HepG2 (cell line): ENCODE measurements at regions not wholly inside any gene's neighbourhood (a gene's known extent, or its start where the extent isn't known, plus 50 kb on each side); places are given as distances from the start of the nearest gene placed in this dataset.

Experiments
- ATAC-seq: fragments of 200-7000 bp; cut with Tn5 transposase; 3 replicates; pipeline ENCODE4 v1.9.1; 2020; ENCODE audit warnings: mild to moderate bottlenecking, moderate library complexity
- BruUV-seq: library from RNA; stranded (reverse); fragments of 400-500 nt; replicated peaks from 2 replicates; lab custom pipeline; 2021; lab: Mats Ljungman, UMichigan
- CTCF ChIA-PET: fragments of 300-600 bp; formaldehyde crosslinking; extraction: SDS; loops from one replicate; lab custom pipeline; 2021; ENCODE audit warnings: low total read pairs, inconsistent platforms, low intra/inter-chr PET ratio; lab: Yijun Ruan, JAX
- POLR2A ChIA-PET: fragments of 350-600 bp; sonication (Branson Sonifier 250); formaldehyde crosslinking; loops from one replicate; lab custom pipeline; 2020; ENCODE audit warnings: antibody characterized with exemption, inconsistent platforms; lab: Yijun Ruan, JAX
- DNase-seq: peaks from one replicate; pipeline ENCODE4 v3.0.0-alpha.2; 2015; ENCODE audit warnings: low spot score
- FAIRE-seq: peaks from 3 replicates; lab custom pipeline; 2011; peaks lifted over from hg19 to GRCh38; lab: Jason Lieb, UNC
- H2AFZ ChIP-seq: one replicate; pipeline ENCODE4 v1.6.1; 2011; ENCODE audit warnings: low read length, inconsistent platforms
- H3K27ac ChIP-seq: fragments of 300-600 bp; 3 replicates; pipeline ENCODE4 v1.8.0; 2011; ENCODE audit warnings: mixed run types, mild to moderate bottlenecking, mixed read lengths, low read length, inconsistent platforms; ENCODE audit not compliant: insufficient read depth; ENCODE audit errors: extremely low read length
- H3K27me3 ChIP-seq, 2 experiments: fragments of 200-600 bp in 1 of 2; 2 replicates in 1 of 2; 3 replicates in 1 of 2; pipeline versions ENCODE4 v1.6.0 to v1.8.0; 2011; ENCODE audit warnings: low read length in 2 of 2, mild to moderate bottlenecking in 2 of 2, moderate library complexity in 2 of 2, inconsistent platforms in 1 of 2; ENCODE audit not compliant: insufficient read depth in 2 of 2, control insufficient read depth in 1 of 2
- H3K36me3 ChIP-seq, 2 experiments: fragments of 200-600 bp in 1 of 2; replicated peaks in 1 of 2; 2 replicates in 1 of 2; 3 replicates in 1 of 2; pipeline versions ENCODE4 v1.5.1 to v1.8.0; 2011; ENCODE audit warnings: low read length in 2 of 2, inconsistent platforms in 1 of 2; ENCODE audit not compliant: insufficient read depth in 2 of 2, control insufficient read depth in 1 of 2
- H3K4me1 ChIP-seq: 2 replicates; pipeline ENCODE4 v1.5.1; 2012; ENCODE audit warnings: low read length, inconsistent platforms; ENCODE audit not compliant: insufficient read depth
- H3K4me2 ChIP-seq: 2 replicates; pipeline ENCODE4 v1.6.0; 2011; ENCODE audit warnings: low read depth, low read length, inconsistent platforms
- H3K4me3 ChIP-seq, 3 experiments: fragments of 200-600 bp in 1 of 3; sonication (generic), shearing (Covaris generic) in 1 of 3; replicated peaks in 1 of 3; 2 replicates each; pipeline ENCODE4 v1.5.1; 2011 to 2016; ENCODE audit warnings: low read length in 3 of 3, inconsistent platforms in 2 of 3, low read depth in 2 of 3, mild to moderate bottlenecking in 2 of 3, control low read depth in 1 of 3, mixed read lengths in 1 of 3; ENCODE audit not compliant: insufficient read depth in 1 of 3
- H3K79me2 ChIP-seq: one replicate; pipeline ENCODE4 v1.6.1; 2011; ENCODE audit warnings: low read length, inconsistent platforms; ENCODE audit not compliant: insufficient read depth
- H3K9ac ChIP-seq: 2 replicates; pipeline ENCODE4 v1.6.0; 2011; ENCODE audit warnings: mild to moderate bottlenecking, low read depth, low read length, inconsistent platforms; ENCODE audit not compliant: insufficient read depth
- H3K9me3 ChIP-seq: 2 replicates; pipeline ENCODE4 v1.5.1; 2012; ENCODE audit warnings: mild to moderate bottlenecking, low read length
- H4K20me1 ChIP-seq: 2 replicates; pipeline ENCODE4 v1.6.0; 2011; ENCODE audit warnings: inconsistent platforms, mild to moderate bottlenecking, low read length, moderate library complexity; ENCODE audit not compliant: insufficient read depth
- SALL2 ChIP-seq: sonication (generic); formaldehyde crosslinking; IDR thresholded peaks from 2 replicates; pipeline ENCODE4 v1.8.1; 2023; ENCODE audit warnings: mild to moderate bottlenecking, missing genetic modification reagents, inconsistent platforms
- SIX1 ChIP-seq: sonication (generic); formaldehyde crosslinking; IDR thresholded peaks from 2 replicates; pipeline ENCODE4 v1.4.0; 2020; ENCODE audit warnings: missing genetic modification reagents, borderline replicate concordance
- STAT5B ChIP-seq: sonication (generic); formaldehyde crosslinking; IDR thresholded peaks from 2 replicates; pipeline ENCODE4 v1.4.0; 2020; ENCODE audit warnings: missing genetic modification reagents
- TP53 ChIP-seq: sonication (generic); formaldehyde crosslinking; conservative IDR thresholded peaks from 2 replicates; pipeline ENCODE4 v1.4.0; 2020; ENCODE audit warnings: missing genetic modification reagents
- ZNF562 ChIP-seq: sonication (generic); formaldehyde crosslinking; IDR thresholded peaks from 2 replicates; pipeline ENCODE4 v1.8.0; 2022; ENCODE audit warnings: missing genetic modification reagents, borderline replicate concordance
- ZNF746 ChIP-seq: sonication (generic); formaldehyde crosslinking; IDR thresholded peaks from 2 replicates; pipeline ENCODE4 v1.8.0; 2022; ENCODE audit warnings: mild to moderate bottlenecking, missing genetic modification reagents
- WGBS: methylation state at CpG from one replicate; pipeline ENCODE4 v1.1.6; 2017; ENCODE audit warnings: low lambda C conversion rate; 5-methylcytosine and 5-hydroxymethylcytosine counted together
- in situ Hi-C: cut with HindIII; loops from 2 replicates; pipeline ENCODE4 v1.10.0; 2017; ENCODE audit warnings: low pct_unique_long_range_greater_than_20kb; ENCODE audit not compliant: extremely low pct_ligation_motif_present
- intact Hi-C: fragments of 100-400 bp; cut with micrococcal nuclease; formaldehyde crosslinking; loops from one replicate; pipeline ENCODE4 v1.10.0; 2022; ENCODE audit not compliant: unreplicated experiment
- TF ChIP-seq, protein P1 (sequence below): sonication (generic); formaldehyde crosslinking; IDR thresholded peaks from 2 replicates; pipeline ENCODE4 v1.4.0; 2020; ENCODE audit warnings: mild to moderate bottlenecking, missing genetic modification reagents
- TF ChIP-seq, protein P2 (sequence below): sonication (generic); formaldehyde crosslinking; IDR thresholded peaks from 2 replicates; pipeline ENCODE4 v1.8.1; 2023; ENCODE audit warnings: mild to moderate bottlenecking, missing genetic modification reagents, borderline replicate concordance

DNA sequence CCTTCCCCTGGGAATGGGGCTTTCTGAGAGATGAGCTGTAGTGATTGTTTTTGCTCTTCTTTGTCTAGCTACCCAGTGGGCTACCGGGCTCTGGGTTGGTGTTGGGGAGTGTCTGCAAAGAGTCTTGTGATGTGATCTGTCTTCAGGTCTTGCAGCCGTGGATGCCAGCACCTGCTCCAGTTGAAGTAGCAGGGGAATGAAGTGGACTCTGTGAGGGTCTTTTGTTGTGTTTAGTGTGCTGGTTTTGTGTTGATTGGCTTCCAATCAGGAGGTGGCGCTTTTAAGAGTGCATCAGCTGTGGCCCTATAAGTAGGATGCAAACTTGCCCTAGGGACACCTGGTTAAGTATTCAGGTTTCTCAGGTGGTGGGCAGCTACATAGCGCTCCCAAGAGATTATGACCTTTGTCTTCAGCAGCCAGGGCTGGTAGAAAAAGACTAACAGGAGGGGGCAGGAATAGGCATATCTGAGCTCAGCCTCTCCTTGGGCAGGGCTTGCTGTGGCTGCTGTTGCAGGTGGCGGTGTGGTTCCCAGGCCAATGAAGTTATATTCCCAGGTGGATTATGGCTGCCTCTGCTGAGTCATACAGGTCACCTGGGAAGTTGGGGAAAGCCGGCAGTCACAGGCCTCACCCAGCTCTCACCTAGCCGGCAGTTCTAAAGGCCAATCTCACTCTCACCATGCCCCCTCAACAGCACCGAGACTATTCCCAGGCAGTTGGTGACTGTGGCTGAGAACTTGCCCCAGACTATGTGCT is 315.7 kb upstream of the C11orf87 start:
- H2AFZ ChIP-seq = no peak overlapping the region
- H3K79me2 ChIP-seq = no peaks in the 10 kb centered on the region
- FAIRE-seq (no peak), DNase-seq (no peak), ATAC-seq (no peak)
- TF ChIP-seq STAT5B (CRISPR knock-in tag) = no peak
- TF ChIP-seq, protein P1, sequence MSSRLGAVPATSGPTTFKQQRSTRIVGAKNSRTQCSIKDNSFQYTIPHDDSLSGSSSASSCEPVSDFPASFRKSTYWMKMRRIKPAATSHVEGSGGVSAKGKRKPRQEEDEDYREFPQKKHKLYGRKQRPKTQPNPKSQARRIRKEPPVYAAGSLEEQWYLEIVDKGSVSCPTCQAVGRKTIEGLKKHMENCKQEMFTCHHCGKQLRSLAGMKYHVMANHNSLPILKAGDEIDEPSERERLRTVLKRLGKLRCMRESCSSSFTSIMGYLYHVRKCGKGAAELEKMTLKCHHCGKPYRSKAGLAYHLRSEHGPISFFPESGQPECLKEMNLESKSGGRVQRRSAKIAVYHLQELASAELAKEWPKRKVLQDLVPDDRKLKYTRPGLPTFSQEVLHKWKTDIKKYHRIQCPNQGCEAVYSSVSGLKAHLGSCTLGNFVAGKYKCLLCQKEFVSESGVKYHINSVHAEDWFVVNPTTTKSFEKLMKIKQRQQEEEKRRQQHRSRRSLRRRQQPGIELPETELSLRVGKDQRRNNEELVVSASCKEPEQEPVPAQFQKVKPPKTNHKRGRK (CRISPR knock-in tag) = no peak
- no peak for TF ChIP-seq TP53 (CRISPR knock-in tag)
- TF ChIP-seq SALL2 = no peak
- TF ChIP-seq ZNF562 = no peak
- no peak for TF ChIP-seq ZNF746 (CRISPR knock-in tag)
- TF ChIP-seq SIX1 (CRISPR knock-in tag) = no peak
- TF ChIP-seq, protein P2, sequence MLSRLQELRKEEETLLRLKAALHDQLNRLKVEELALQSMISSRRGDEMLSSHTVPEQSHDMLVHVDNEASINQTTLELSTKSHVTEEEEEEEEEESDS (CRISPR knock-in tag) = no peak
- 41% methylated on average over 3 of the region's 8 CpGs for WGBS
- H3K27ac ChIP-seq = no peak overlapping the region
- no peaks in the 10 kb centered on the region for H3K9me3 ChIP-seq
- BruUV-seq = no TSS peak
- H3K4me3 ChIP-seq = no peak overlapping the region
- in situ Hi-C loops = no loop called here
- intact Hi-C loops = no loop called here
- H3K36me3 ChIP-seq = no peaks in the 10 kb centered on the region
- no peaks in the 10 kb centered on the region for H4K20me1 ChIP-seq
- ChIA-PET CTCF (no interaction called here), POLR2A (no interaction called here)
- H3K27me3 ChIP-seq = peaks cover 0 to 9% of the 10 kb centered on the region in 2 experiments; a peak in 1 of 5 replicates
- H3K9ac ChIP-seq = no peak overlapping the region
- H3K4me1 ChIP-seq = peaks cover 19% of the 10 kb centered on the region
- H3K4me2 ChIP-seq = no peak overlapping the region
